ENCODE measurements at regions not wholly inside any gene's neighbourhood (a gene's known extent, or its start where the extent isn't known, plus 50 kb on each side); places are given as distances from the start of the nearest gene placed in this dataset.

- TF ChIP-seq CTCF (IDR thresholded peaks at IDR 0.05) (no peak), EZH2 (IDR thresholded peaks at IDR 0.05; ENCODE audit: borderline replicate concordance, insufficient read depth, low read depth, low read length, poor library complexity, severe bottlenecking) (no peak)
These were observed 112.7 kb downstream of the ASMT start for GRCh38 chrX:1727531-1728027.
